ENCODE measurements at regions not wholly inside any gene's neighbourhood (a gene's known extent, or its start where the extent isn't known, plus 50 kb on each side); places are given as distances from the start of the nearest gene placed in this dataset.
"Not testable (repeated sequence)": the region's sequence is repeated elsewhere in the genome, so short reads cannot be mapped to it uniquely, and the experiment has no call there.

DNA sequence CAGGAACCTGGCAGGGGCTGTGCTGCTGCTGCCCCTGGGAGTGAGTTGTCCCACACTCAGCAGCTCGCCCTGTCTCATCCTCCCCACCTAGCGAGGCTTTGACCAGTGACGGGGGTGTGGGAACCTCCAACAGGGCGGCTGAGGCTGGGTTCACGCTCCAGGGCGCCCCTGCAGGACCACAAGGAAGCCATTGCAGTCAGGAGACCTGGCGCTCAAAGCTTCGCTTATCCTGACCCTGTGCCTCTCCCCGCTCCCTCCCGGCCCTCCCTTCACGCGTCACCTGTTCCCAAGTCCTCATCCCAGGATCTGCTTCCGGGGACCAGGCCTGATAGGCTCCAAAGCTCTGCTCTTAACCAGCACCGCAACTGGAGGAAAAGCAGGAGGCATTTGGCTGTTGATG lies 272.0 kb upstream of the SFSWAP start:
- no peak for DNase-seq (ENCODE audit: low read depth)

- not testable (repeated sequence) for DNase-seq (ENCODE audit: low read depth)
Measured at GRCh38 chr12:131439752-131440151, 271.1 kb upstream of the SFSWAP start.

- DNase-seq (ENCODE audit: low read depth) = not testable (repeated sequence)
Measured at GRCh38 chr12:131440209-131441059, 270.5 kb upstream of the SFSWAP start.

- no peak for DNase-seq (ENCODE audit: low read depth)
Measured at GRCh38 chr12:131441060-131441396, 269.9 kb upstream of the SFSWAP start.

DNA sequence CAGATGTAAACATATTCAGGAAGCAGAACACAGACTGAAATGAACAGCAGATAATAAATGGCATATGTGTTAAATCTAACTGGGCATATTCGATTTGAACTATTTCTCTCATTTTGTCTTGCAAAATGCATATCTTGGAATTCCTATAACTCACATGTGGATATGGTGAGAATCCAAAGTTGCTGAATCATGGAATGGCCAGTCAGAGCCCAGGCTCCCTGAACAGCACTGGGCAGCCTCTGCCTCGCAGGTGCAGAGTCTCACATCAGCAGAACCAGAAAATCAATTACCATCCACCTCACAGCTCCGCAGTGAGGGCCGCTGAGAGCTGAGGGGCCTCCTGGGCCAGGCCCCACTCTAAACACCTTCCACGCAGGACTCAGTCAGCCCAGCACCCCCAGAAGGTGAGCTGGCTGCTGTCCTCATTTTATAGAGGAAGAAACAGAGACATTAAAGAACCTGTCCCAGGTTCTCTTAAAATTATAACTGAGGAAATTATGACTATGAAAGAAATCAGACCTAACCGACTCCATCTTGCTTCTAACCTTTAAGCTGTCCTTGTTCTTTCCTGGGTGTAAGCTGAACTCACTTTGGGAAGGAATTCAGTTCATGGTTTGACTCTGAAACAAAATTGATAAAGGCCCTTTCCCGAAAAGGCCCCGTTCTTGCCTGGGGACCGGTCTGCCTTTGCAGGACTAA lies 269.1 kb upstream of the SFSWAP start:
- no peak for DNase-seq (ENCODE audit: low read depth)

- DNase-seq (ENCODE audit: low read depth) = no peak
Measured at GRCh38 chr12:131442337-131442918, 268.5 kb upstream of the SFSWAP start.

DNA sequence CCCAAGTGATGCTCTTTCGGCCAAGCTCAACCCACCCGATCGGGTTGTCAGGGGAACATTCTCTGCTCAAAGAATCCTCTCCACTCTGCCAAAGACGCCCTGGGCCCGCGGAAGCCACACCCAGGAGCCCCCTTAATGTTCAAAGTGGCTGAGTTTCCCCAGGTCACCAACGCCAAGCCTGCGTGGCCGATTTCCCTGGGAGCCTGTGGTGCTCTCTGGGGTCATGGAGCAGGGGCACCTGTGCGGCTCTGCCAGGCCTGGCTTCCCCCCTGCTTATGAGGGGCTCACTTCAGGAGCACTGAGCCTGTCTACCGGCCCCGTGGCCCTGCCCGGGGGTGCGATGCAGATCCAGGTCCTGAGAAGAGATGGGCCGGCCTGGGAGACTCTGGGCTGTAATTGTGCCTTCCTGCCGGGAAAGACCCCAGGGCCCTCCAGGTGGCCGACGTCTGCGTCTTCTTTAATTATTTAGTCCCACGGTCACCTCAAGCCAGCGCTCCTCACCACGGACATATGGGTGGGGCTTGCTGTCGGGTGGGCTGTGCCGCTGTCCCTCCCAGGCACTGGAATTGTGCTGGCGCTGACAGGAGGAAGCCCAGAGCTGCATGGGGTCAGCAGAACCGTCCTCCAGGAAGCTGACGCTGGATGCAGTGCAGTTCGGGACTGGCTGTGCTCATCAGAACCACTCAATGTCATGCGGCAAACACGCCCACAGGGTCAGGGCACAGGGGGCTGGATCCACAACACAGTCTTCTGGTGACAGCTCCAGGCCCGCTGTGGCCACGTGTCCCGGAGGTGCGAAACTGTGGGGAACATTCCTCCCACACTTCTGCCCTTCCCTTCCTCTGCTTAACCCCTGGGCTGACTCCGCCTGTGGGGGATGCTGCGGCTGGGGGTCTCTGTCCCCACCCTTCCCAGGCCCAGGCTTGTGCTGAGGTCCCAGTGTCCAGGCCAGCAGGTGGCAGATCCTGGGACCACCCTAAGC lies 267.6 kb upstream of the SFSWAP start:
- no peak for DNase-seq (ENCODE audit: low read depth)

DNA sequence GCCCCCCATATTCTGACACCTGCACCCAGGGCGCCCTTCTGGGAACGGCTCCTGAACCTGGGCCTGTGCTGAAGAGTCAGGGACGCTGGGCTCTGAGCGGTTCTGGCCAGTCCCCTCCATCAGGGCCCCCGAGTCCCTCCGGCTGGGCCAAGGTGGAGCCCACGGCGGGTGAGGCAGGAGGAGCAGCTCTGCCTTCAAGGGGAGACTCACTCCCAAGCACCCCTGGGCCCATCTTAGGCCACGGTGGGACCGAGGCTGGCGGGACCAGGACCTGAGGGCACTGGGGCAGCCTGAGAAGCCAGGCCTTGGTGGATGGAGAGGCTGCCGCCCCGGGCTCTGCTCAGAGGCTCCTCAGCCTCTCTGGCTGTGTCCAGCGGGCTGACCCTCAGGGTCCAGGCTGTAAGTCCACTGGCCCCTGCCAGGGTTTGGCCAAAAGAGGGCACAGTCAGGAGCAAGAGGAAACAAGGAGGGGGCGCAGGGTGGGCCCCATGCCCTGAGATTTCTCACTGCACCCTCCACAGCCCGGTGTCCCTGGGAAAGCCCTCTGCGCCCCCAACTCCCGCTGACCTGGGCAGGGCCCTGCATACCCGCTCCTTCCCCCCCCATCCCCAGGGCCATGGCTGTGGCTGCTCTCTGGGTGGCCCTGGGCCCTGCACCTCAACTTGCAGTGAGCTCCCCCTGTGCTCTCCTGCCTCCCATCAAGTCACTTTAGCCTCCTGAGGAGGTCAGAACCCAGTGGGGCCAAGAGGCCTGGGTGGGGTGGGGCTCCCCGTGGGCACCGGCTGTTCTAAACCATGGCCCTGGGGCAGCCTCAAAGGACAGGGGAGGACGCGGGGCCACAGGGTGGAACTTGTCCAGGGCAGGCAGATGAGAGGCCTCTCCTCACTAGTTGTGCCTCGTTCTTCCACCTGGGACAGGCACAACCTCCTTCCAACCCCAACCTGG lies 266.4 kb upstream of the SFSWAP start:
- no peak for DNase-seq (ENCODE audit: low read depth)

GRCh38 chr12:131445184-131445774 lies 265.6 kb upstream of the SFSWAP start:
- no peak for DNase-seq (ENCODE audit: low read depth)

GRCh38 chr12:131445795-131446194 lies 265.1 kb upstream of the SFSWAP start:
- no peak for DNase-seq (ENCODE audit: low read depth)

GRCh38 chr12:131447636-131448035 lies 263.3 kb upstream of the SFSWAP start:
- not testable (repeated sequence) for DNase-seq (ENCODE audit: low read depth)

DNA sequence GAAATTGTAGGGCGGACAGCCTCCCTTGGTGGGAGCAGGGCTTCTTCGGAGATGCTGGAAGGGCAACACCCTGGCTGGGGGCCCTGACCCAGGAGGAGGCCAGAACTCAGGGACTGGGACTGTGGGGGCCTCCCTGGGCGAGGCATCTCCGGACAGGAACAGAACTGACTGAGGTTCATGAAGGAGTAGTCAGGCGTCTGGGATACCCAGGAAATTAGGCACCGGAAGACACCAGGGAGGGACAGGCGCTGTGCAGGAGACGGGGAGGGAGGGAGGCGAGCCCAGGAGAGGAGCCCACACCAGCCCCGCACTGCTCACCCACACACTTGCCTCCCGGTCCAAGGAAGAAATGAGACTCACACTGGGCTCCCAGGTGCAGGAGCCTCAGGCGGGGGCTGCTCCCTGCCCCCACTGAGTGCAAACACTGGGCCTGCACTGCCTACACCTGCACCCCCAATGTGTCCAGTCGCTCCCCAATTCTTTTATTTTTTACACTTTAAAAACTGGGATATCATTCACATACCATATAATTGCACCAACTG lies 262.6 kb upstream of the SFSWAP start:
- no peak for DNase-seq (ENCODE audit: low read depth)

DNA sequence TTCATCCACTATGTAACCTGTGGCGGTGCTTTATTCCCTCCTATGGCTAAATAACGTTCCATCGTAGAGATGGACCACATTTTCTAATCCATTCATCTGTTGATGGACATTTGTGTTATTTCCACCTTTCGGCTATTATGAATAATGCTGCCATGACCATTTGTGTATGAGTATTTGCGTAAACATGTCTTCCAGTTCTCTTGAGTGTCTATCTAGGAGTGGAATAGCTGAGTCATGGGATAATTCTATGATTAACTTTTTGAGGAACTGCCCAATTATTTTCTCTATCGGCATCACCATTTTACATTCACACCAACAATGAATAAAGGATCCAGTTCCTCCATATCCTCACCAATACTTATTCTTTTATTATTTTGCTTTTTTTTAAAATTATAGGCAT lies 261.9 kb upstream of the SFSWAP start:
- DNase-seq (ENCODE audit: low read depth) = no peak

DNA sequence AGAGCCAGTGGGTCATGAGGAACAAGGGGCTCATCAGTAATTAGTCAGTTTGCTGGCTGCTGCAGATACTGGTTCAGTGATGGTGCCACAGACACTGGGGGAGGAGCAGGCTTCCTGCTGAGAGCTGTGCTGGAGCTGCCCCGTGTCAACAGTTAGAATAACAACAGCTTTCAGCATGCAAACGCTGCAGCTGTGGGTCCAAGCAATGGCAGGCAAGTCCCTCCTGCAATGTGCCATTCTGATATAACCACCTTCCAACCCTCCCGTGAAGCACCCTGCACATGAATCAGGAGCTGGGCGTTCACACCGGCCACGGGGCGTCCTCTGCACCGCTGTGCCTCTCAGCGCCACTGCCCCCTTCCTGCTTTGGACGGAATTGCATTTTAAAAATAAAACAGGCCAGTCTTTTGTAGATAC lies 258.4 kb upstream of the SFSWAP start:
- DNase-seq (ENCODE audit: low read depth) = no peak

DNA sequence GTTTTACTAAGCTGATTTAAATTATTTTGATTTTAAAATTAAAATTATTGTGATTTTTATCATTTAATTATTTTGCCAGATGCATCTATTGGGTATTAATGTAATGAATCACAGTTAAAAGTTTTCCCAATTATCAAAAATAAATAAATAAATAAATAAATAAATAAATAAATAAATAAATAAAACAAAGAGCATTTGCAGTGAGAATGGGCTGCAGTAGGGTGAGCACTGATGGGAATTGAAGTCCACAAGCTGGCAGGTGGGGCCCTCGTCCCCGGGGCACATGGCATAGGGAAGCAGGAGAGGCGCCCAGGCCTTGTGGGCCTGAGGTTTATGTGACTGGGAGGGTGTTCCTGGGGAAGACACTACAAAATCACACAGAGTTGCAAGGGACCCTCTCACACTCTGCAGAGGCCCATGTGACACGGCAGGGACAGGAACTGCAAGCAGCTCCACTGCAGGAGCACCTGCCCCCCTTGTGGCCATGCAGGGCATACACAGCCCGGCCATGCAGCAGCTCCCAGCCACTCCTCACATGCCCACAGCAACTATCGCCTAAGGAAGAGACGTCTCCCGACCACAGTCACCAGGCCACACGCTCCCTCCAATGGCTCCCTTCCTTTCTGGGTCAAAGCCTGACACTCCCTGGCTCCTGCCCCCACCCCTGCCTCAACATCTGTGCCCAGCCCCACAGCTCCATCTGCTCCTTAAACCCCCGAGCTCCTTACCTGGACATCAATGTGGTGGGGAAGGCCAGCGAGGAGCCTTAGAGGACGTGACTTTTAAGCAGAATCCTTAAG lies 256.3 kb upstream of the SFSWAP start:
- DNase-seq (ENCODE audit: low read depth) = no peak

DNA sequence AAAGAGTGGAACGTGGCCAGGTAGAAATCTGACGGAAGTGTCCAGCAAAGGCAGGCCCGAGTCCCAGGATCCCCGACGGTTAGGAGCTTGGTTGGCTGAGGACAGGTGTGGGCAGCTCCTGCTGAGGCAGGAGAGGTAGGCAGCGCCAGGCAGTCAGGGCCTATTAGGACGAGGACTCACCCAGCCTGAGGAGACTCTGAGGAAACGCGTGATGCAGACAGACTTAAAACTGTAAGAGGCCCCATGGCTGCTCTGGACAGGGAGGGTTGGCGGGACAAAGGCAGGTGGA lies 255.7 kb upstream of the SFSWAP start:
- no peak for DNase-seq (ENCODE audit: low read depth)

DNA sequence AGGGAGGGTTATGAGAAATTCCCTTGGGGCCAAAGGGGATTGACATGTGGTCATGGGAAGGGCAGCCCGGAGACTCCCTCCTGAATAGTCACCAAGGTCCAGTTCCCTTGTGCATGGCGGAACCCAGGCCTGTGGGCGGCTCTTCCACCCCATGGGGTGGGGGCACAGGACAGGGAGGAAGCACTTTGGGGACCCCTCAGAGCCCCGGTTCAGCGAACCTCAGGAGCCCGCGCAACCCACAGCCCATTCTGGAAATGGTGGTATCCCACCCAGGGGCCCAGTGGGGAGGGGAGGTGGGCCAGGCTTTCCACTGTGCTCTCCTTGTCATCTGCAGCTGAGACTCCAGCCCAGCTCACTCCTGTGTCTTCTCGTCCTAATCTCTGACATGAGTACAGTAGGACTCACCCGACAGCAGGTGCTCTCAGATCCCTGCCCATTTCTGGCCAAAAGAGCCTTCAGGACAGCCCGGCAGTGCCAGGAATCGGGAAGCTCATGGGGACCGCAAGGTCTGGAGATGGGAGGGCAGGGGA lies 255.2 kb upstream of the SFSWAP start:
- DNase-seq (ENCODE audit: low read depth) = no peak

DNA sequence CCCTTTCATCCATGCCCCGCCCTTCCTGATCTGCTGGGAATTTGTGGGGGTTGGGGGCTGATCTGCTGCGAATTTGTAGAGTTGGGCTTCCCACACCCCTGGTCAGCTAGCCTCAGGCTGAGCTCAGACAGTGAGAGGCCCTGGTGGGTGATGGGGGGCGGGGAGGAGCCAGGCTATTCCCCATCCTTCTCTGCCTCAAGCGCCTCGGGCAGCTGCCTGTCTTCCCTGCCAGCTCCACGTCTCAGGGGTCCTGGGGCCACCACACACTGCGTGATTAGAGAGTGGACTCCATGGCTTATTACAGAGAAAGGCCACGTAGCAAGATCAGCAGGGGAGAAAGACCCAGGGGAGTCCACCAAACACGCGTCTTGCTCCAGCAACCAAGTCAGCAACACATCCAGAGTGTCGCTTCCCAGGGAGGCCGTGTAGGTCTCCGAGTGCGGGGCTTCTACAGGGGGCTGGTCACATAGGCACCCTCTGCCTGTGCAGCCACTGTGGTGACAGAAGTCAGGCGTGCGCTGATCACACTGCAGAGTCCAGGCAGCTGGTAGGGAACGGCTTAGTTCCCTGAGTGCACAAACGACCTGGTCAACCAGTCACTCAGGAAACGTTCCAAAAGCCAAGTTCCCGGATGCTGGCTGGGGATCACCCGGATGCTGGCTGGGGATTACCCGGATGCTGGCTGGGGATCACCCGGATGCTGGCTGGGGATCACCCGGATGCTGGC lies 254.4 kb upstream of the SFSWAP start:
- DNase-seq (ENCODE audit: low read depth) = no peak

GRCh38 chr12:131457028-131457310 lies 253.9 kb upstream of the SFSWAP start:
- DNase-seq (ENCODE audit: low read depth) = no peak
